Glomerular endothelial cell (primary cell): ENCODE measurements at regions not wholly inside any gene's neighbourhood (a gene's known extent, or its start where the extent isn't known, plus 50 kb on each side); places are given as distances from the start of the nearest gene placed in this dataset.
"Not testable (repeated sequence)": the region's sequence is repeated elsewhere in the genome, so short reads cannot be mapped to it uniquely, and the experiment has no call there.

Source experiments
- DNase-seq: peaks from one replicate; pipeline ENCODE4 v3.0.0-alpha.2; 2011; ENCODE audit warnings: low read depth, low spot score; ENCODE audit errors: extremely low read depth

DNA sequence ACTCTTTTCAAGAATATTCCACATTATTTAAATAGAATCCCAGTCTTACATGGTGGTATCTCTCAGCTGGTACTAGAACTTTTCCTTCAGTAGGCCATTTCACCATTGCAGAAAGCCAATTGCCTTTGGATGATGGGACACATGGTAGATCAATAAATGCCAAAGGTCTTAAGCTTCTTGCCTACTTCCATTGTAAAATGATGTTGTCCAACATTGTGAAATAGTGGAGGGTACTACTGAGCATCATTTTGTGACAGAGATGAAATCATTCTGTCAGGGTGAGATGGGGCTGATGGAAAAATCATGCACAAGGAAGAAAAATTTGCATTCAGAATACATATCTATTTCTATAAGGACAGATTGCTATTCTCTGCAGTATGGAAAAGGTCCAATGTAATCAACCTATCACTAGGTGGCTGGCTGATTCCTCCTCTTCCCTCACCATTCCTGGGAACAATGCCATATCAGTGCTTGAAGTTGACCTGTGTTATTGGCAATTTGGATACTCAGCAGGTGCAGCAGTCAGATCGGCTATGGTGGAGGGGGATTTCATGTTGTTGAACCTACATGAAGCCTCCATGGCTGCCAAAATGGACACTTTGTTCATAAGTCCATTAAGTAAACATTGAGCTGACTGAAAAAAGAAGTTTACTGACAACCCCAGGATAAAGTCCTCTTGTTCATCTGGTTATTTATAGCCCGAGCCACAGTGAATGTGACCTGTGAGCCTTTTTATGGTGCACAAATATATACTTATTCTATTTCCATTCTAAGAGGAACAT lies 596.9 kb upstream of the ARPP21 start:
- DNase-seq, result no peak

DNA sequence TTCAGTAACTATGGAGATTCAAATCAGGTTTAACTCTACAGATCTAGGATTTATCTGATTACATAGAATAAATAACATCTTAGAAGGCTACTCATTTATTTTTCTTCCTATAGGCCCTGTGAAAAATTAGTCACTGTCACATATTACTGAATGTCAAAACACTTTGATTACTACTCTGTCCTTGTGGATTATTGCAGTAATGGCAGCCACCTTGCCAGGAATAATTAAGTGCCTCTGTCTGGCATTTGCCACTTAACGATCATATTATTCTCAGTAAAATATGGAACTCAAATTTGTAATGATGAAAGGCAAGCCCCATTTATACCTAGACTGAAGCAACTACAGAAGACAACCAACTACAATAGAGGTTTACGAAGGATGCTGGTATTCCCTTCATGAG lies 596.3 kb upstream of the ARPP21 start:
- no peak for DNase-seq

DNA sequence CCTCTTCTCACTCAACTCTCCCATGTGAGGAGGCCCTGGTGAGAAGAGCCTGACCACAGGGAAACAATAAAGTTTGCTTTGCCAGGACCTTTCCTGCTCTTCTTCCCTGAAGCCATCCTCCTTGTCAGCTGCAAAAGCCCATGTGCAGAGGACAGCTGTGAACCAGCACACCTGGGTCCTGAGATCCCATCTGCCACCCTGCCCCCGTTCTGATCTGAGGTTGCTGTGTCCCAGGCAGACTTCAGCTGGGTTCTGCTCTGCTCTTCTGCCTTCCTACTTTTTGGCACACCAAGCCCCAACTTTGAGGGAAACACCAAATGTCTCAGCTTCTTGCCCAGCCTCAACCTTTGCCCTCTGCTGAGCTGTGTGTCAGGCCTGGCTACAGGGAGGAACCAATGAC lies 595.1 kb upstream of the ARPP21 start:
- no peak for DNase-seq

DNA sequence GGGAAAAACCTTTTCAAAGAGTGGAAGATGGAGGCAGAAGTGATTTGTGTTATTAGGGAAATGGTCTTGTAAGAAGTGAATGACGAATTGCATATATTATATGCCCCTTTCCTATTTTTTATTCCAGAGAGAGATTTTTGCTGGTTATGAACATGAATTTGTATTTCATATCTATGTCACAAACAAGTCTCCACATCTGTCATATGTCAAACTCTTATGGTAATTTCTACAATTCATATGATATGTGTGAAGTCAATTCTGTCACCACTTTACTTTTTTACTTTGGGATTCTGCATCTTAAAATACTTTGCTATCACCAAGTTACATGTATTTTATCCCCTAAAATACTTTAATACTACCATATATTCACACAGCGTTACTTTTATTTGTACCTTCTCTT lies 594.2 kb upstream of the ARPP21 start:
- no peak for DNase-seq

DNA sequence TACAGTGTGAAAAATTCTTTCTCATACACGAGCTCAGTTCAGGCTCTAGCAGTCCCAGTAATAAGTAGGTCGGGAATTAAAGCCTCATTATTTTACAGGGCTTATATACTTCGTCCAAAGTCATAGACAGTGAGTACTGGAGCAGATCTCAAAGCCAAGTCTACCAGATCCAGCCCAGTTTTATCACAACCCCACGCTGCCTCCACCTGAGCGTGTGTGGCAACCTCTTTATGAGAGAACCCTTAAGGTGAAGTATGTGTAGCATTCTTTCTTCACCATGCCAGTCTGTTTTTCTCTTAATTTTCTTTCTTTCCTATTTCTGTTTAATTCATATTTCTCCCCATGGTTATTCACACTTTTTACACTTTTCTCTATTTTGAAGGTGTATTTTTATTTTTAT lies 574.6 kb upstream of the ARPP21 start:
- DNase-seq, result no peak

DNA sequence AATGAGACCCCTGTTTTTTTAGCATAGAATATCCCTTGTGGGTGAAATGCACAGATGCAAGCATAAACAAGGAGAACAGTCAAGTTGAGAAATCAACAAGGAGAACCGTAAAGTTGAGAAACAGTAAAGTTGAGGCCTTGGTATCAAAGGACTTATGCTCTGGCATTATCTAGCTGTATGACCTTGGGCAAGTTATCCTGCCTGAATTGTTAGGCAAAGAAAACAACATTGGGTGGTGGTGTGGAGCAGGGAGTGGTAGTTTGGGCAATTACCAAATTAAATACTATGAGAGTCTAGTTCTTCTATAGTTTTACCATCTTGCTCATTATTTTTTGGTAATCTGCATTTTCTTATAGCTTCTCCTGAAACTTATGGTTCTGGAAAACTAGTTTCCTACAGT lies 573.4 kb upstream of the ARPP21 start:
- no peak for DNase-seq

DNA sequence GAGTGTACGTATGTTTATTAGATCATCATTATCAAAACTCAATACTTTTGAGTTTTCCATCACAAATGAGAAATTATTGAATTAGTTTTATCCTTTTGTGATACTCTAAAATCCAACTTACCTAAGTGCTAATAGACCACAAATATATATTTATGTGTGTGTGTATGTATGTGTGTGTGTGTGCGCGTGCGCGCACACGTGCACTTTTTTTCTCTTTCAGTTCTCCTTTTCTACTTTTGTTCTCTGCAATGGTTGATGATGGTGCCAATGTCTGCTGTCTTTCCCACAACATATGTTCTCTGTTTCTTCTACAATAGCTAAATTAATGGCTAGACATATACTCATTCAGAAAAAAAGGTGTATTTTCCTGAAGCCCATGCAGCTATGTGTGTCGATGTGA lies 571.6 kb upstream of the ARPP21 start:
- DNase-seq, result no peak

DNA sequence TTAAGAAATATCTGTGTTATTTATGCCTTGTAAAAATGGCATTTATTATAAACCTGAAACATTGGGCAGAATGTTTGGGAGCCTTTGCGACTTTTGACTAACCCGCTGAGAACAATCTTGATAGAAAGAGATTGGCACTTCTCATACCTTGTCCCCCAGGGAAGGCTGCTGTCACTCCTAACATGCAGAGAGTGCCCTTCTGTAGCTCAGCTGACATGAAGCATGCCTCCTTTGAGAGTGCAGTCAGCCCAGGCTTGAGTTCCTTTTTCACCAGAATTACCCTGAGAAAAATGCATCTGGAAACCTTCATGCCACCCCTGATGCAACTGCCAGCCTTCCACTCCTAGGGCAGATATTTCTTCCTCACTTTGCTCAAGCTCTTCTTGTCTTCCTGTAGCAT lies 569.2 kb upstream of the ARPP21 start:
- DNase-seq, result no peak

DNA sequence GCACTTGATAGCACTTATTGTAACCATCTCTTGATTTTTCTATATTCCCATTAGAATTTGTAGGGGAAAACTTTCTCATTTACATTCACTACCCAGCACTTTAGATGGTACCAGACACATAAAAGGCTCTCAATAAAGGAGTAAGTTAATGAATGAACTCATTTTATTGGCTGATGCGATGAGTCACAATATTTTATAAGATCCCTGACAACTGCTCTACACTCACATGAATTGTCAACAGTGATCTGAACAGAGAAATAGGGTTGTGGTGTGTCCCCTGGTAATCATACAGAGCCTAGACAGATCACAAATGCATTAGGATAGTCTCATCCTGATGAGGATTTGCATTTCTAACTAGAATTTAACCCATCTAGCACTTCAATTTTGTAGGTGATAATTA lies 567.6 kb upstream of the ARPP21 start:
- DNase-seq, result no peak

DNA sequence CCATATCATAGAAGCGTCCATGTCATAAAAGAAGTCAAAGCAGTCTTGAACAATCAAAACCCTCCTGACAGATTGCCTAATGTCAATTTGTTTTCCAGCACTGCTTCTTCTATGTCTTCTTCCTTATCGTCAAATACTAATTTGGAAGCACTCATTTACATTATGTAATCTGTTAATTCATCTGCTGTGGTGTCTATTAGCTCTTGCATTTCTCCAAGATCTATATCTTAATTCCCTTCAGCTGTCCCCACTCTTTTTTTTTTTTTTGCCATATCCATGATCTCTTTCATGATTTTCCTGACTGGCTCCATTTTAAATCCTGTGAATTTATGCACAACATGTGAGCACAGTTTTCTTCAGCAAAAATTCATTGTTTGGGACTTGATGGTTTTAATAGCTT lies 560.5 kb upstream of the ARPP21 start:
- no peak for DNase-seq

DNA sequence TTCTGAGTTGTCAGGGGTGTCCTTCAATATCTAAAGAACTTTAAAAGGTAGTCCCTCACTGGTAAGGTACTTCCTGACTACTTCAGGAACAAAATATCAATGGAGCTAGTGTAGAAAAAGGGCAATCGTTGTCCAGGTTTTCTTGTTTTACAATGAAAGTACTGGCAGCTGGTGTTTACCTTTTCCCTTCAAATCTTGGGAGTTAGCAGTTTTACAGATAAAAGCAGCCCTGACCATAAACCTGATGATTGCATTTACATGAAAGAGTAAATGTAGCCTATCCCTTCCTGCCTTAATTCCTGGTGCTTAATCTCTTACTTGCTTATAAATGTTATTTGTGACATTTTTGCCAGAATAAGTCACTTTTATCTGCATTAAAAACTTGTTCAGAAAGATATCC lies 559.9 kb upstream of the ARPP21 start:
- no peak for DNase-seq

DNA sequence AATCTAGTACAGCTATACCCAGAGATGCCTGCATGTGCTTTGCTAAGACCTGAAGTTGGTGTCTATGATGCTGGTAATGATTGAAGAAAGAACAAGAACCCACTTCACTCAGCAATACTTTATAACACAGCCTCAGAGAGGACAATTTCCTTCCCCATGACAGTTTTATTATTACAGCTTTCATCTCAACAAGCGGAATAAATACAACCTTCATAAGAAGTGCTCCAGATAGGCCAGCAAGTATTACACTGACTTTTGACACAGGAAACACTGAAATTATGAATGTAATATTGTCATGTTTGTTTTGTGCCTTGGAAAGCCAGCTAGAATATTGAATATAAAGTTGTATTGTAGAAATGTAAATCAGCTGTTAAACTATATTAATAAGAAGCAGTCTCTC lies 557.4 kb upstream of the ARPP21 start:
- no peak for DNase-seq

DNA sequence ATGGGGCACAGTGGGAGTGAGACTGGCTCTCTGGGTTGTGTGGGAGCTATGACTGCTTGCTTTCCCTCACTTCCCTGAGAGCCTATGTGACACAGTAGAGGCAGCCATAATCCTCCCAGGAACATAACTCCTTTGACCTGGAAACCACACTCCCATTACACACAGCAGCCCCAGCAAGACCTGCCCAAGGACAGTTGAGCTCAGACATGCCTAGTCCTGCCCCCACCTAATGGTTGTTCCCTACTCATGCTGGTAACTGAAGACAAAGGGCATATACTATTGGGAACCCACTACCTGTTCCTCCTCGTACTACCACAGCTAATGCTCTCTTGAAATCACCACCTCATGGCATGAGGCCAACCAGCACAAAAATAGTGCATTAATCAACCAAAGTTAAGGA lies 550.4 kb upstream of the ARPP21 start:
- DNase-seq, result no peak

DNA sequence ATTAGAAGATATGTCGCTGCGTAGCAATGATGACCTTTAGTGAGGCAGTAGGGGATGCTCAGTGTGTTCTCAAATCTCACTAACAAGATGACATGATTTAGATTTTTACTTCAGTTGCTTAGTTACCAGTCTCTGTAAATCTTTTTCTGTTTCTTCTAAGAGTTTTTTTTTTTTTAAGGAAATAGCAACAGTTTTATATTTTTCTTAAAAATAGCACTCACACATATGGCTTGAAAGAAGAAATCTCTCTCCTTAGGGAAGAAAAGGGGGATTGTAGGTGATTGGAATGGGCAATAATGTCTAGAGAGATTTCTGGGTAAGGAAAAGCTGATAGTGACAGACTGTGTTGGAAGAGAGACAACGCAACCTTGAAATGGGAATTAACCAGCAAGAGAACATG lies 524.6 kb upstream of the ARPP21 start:
- no peak for DNase-seq

DNA sequence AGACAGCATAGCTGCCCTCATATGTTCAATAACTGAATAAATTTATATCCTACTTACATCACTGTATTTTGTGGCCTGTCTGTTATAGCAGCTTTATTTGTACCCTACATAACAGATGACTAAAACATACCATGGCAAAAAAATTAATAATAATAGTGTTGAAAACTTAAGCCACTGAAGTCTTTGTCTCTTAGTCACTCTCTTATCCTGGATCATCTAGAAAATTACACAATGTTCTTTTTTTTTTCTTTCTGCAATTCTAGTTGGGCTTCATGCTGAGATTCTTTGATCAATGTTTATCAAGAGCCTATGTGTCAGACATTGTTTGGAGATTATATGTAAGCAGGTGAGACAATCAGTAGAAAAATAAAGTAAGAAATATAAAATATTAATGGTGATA lies 519.3 kb upstream of the ARPP21 start:
- no peak for DNase-seq

DNA sequence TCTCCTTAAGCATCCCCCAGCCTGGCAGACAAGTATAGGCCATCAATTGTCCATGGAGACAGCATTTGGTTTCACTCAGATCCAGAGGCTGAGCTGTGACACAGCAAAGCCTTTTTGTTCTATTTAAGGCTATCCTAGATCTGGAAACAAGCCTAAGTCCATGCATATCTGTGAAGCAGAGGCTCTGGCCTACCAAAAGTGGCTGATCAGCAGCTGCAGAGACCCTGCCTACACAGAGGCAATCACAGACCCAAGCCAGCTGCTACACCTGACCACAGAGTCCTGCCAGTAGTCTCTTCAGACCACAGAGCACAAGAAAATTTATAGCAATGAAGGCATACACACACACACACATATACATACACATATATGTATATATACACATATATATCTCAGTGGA lies 501.7 kb upstream of the ARPP21 start:
- DNase-seq, result no peak

DNA sequence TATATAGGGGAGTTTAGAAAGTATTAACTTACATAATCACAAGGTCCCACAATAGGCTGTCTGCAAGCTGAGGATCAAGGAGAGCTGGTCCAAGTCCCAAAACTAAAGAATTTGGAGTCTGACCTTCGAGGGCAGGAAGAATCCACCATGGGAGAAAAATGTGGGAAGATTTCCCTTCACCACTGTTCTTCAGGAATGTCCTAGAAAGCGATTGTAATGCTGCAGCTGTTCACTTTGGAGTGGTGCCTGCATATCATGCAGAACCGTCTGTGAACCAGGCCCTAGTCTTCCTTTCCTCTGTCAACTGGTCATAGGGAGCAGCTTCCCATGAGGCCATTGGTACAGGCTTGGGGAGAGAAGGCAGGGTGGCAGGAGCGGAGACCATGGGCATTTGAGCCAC lies 497.9 kb upstream of the ARPP21 start:
- no peak for DNase-seq

DNA sequence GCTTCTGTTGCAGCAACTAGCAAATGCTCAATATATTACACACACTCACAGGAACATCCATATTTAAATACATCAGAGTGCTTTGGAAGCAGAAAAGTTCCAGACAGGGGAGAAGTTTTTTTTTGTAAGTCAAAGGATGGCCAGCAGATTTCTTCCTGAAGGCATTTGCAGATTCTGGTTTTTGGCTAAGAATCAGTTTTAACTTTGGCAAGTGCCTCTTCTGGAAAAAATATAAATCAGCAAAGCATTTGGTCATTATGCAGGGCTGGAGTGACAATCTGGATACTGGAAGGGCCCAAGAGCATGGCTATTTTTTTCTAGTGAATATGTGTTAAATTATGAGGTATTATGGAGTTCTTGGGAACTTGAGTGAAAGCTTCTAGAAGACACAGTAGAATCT lies 495.3 kb upstream of the ARPP21 start:
- no peak for DNase-seq

DNA sequence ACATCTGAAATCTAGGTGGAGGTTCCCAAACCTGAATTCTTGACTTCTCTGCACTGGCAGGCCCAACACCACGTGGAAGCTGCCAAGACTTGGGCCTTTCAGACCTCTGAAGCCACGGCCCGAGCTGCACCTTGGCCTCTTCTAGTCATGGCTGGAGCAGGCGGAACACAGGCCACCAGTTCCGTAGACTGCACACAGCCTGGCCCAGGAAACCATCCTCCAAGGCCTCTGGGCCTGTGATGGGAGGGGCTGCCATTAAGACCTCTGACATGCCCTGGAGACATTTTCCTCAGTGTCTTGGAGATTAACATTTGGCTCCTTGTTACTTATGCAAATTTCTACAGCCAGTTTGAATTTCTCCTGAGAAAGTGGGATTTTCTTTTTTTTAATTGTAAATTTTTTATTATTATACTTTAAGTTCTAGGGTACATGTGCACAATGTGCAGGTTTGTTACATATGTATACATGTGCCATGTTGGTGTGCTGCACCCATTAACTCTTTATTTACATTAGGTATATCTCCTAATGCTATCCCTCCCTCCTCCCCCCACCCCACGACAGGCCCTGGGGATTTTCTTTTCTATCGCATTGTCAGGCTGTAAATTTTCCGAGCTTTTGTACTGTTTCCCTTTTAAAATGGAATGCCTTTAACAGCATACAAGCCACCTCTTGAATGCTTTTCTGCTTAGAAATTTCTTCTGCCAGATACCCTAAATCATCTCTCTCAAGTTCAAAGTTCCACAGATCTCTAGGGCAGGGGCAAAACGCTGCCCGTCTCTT lies 492.9 kb upstream of the ARPP21 start:
- DNase-seq, result not testable (repeated sequence)

DNA sequence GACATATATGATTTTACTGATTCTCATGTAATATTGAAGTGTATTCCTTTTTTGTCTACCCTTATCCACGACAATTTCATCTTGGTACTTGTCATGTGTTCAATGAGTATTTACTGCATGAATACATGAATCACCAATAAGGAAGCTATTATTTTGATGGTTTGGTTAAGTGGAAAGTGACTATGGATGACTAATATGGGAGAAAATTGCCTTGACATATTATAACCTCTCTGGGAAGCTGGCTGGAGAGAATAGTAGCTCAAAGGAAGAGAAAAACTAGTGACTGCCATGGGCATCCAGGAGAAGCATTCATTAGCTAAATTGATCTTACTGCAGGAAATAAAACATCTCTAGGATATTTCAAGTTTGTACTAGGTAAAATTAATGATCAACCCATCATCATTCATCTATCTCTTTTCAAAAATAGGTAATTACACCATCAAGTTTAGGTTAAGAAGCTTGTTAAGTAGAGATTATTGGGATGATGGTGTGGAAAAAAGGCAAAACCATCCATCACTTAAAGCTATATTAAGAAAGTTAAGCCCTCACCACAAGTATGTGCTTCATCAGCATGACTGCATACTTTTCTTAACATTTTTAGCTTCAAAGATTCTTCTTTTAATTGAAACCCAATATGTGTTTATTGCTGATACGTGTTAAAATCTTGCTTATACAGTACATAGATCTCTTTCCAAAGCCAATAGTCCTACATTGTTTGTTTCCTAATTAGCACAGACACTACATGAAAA lies 455.2 kb upstream of the ARPP21 start:
- no peak for DNase-seq

DNA sequence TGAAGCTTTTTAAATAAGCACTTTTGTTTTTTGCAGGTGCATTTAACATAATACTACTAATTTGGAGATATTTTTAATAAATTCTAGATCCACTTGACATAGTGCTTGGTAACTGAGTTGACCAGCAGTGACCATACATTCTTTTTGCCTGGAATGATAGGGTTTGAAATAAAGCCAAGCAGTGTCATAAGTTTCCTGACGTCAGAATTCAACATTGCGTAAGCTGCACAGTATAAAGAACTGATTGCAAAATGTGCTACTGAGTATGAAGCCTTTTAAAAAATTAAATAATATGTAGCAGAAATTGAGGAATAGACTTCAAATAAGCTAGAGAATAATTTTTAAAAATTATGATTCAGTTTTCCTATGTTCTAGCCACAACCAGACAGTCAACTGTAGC lies 454.6 kb upstream of the ARPP21 start:
- no peak for DNase-seq

DNA sequence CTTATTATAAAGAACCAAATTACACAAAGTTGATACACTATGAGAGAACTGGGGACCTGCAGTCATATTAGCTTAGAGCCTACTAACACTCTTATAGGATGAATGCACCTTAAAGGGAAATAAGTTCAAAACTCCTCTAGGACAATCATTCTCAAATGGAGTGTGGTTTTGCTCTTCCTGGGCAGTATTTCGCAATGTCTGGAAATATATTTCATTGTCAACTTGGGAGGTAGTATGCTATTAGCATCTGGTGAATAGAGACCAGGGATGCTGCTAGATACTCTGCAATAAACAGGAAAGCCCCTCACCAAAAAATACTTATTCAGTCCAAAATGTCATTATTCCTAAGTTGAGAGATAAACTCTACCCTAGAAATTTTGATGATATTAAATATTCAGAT lies 451.4 kb upstream of the ARPP21 start:
- DNase-seq, result no peak
